ENCODE measurements at regions not wholly inside any gene's neighbourhood (a gene's known extent, or its start where the extent isn't known, plus 50 kb on each side); places are given as distances from the start of the nearest gene placed in this dataset.

- TF ChIP-seq CTCF (IDR thresholded peaks at IDR 0.05; ENCODE audit: insufficient read depth, low read length) (no peak), SPI1 (IDR thresholded peaks at IDR 0.05; ENCODE audit: borderline replicate concordance, low read depth) (no peak), POLR2AphosphoS5 (IDR thresholded peaks at IDR 0.05; ENCODE audit: low read depth) (no peak), REST (IDR thresholded peaks at IDR 0.05; ENCODE audit: insufficient replicate concordance, low read depth) (no peak), GABPA (IDR thresholded peaks at IDR 0.05; ENCODE audit: low read depth) (no peak)
These were observed 170.9 kb upstream of the PCDH18 start for GRCh38 chr4:137703195-137703594.
